Panc1 (cell line): ENCODE measurements at regions not wholly inside any gene's neighbourhood (a gene's known extent, or its start where the extent isn't known, plus 50 kb on each side); places are given as distances from the start of the nearest gene placed in this dataset.
A peak's percentile ranks its signal among the peaks of the same experiment; 100 is the strongest.

Source experiments
- ATAC-seq: fragments of 200-7000 bp; cut with Tn5 transposase; 2 replicates; pipeline ENCODE4 v1.9.1; 2020; ENCODE audit warnings: mild to moderate bottlenecking, moderate library complexity
- BruUV-seq: library from RNA; stranded (reverse); fragments of 400-500 nt; replicated peaks from 2 replicates; lab custom pipeline; 2021; lab: Mats Ljungman, UMichigan
- CTCF ChIA-PET: fragments of 300-600 bp; sonication (Branson Sonifier 250); formaldehyde crosslinking; loops from one replicate; lab custom pipeline; 2022; ENCODE audit warnings: antibody characterized with exemption; lab: Charles Lee
- POLR2A ChIA-PET: fragments of 300-600 bp; sonication (Branson Sonifier 250); formaldehyde crosslinking; loops from one replicate; lab custom pipeline; 2022; ENCODE audit warnings: antibody characterized with exemption; lab: Charles Lee
- DNase-seq: peaks from one replicate; pipeline ENCODE4 v3.0.0-alpha.2; 2010; ENCODE audit warnings: low read depth, low spot score
- H3K27ac ChIP-seq: 2 replicates; pipeline ENCODE4 v1.5.1; 2011; ENCODE audit warnings: mild to moderate bottlenecking, low read length, inconsistent platforms
- H3K27me3 ChIP-seq: fragments of 200-500 bp; sonication (Bioruptor generic); 2 replicates; pipeline ENCODE4 v1.6.0; 2014; ENCODE audit warnings: low read length, inconsistent platforms; ENCODE audit not compliant: control insufficient read depth, insufficient read depth
- H3K36me3 ChIP-seq: fragments of 200-500 bp; sonication (Bioruptor generic); 2 replicates; pipeline ENCODE4 v1.5.1; 2014; ENCODE audit warnings: inconsistent platforms, mild to moderate bottlenecking, low read length, moderate library complexity; ENCODE audit not compliant: control insufficient read depth, insufficient read depth
- H3K4me1 ChIP-seq: 2 replicates; pipeline ENCODE4 v1.5.1; 2011; ENCODE audit warnings: inconsistent platforms, mild to moderate bottlenecking, low read length, moderate library complexity; ENCODE audit not compliant: control insufficient read depth, insufficient read depth
- H3K4me3 ChIP-seq, 2 experiments: 2 replicates each; pipeline ENCODE4 v1.5.1; 2011 to 2012; ENCODE audit warnings: low read depth in 2 of 2, low read length in 2 of 2, mild to moderate bottlenecking in 2 of 2, inconsistent platforms in 1 of 2, moderate library complexity in 1 of 2
- H3K9me3 ChIP-seq: fragments of 200-500 bp; sonication (Bioruptor generic); 2 replicates; pipeline ENCODE4 v1.5.1; 2014; ENCODE audit warnings: low read depth, mild to moderate bottlenecking, inconsistent platforms, low read length, moderate library complexity; ENCODE audit not compliant: control insufficient read depth, insufficient read depth
- POLR2AphosphoS5 ChIP-seq: IDR thresholded peaks from 2 replicates; pipeline ENCODE4 v1.6.1; 2012; ENCODE audit warnings: mild to moderate bottlenecking, low read depth, low read length, moderate library complexity
- SIN3A ChIP-seq: IDR thresholded peaks from 2 replicates; pipeline ENCODE4 v1.6.1; 2012; ENCODE audit warnings: low read depth, mild to moderate bottlenecking, low read length, moderate library complexity, borderline replicate concordance; ENCODE audit not compliant: insufficient read depth
- TCF7L2 ChIP-seq: IDR thresholded peaks from 2 replicates; pipeline ENCODE4 v1.6.1; 2011; ENCODE audit warnings: mild to moderate bottlenecking, low read depth, low read length, inconsistent platforms
- in situ Hi-C: cut with HindIII; loops from 2 replicates; pipeline ENCODE4 v1.10.0; 2016; ENCODE audit warnings: low sequenced_read_pairs, low pct_unique_long_range_greater_than_20kb
- intact Hi-C: fragments of 100-400 bp; cut with micrococcal nuclease; formaldehyde crosslinking; loops from one replicate; pipeline ENCODE4 v1.10.0; 2022; ENCODE audit not compliant: unreplicated experiment
- TF ChIP-seq, protein P1 (sequence below): fragments of 450-650 bp; IDR thresholded peaks from 2 replicates; pipeline ENCODE4 v1.5.1; 2017; ENCODE audit warnings: mild to moderate bottlenecking
- TF ChIP-seq, protein P2 (sequence below), 2 experiments: IDR thresholded peaks; 2 replicates each; pipeline ENCODE4 v1.6.1; 2011 to 2012; ENCODE audit warnings: low read depth in 2 of 2, control low read depth in 1 of 2, low read length in 1 of 2, mild to moderate bottlenecking in 1 of 2, moderate library complexity in 1 of 2; ENCODE audit not compliant: insufficient read depth in 1 of 2

DNA sequence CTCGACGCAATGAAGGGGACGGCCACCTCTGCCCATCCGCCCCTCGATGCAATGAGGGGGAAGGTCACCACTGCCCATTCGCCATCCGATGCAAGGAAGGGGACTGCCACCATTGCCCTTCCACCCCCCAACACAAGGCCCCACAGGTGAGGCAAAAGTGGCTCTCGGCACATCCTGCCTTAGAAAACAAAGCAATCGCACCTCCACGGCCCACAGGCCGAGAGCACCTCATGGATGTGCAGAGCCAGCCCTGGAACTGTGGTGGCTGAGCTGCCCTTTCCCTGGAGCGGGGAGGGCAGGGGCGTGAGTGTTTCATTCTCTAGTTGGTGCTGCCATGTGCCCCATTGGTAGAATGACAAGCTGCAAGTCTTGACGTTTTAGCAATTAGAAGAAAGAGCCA is 320.6 kb upstream of the SALL3 start:
- Histone ChIP-seq H3K36me3 (no peaks in the 10 kb centered on the region), H3K27ac (no peak overlapping the region), H3K4me1 (no peaks in the 10 kb centered on the region), H3K4me3 (no peak overlapping the region), H3K27me3 (peaks cover 3% of the 10 kb centered on the region; the same call in 1 of the 2 replicates), H3K9me3 (no peaks in the 10 kb centered on the region)
- in situ Hi-C loops (no loop called here), intact Hi-C loops (no loop called here)
- POLR2A ChIA-PET = no interaction called here
- no peak for ATAC-seq
- no TSS peak for BruUV-seq
- no peak for DNase-seq
- CTCF ChIA-PET = no interaction called here
- no peak for TF ChIP-seq TCF7L2
- TF ChIP-seq, protein P1, sequence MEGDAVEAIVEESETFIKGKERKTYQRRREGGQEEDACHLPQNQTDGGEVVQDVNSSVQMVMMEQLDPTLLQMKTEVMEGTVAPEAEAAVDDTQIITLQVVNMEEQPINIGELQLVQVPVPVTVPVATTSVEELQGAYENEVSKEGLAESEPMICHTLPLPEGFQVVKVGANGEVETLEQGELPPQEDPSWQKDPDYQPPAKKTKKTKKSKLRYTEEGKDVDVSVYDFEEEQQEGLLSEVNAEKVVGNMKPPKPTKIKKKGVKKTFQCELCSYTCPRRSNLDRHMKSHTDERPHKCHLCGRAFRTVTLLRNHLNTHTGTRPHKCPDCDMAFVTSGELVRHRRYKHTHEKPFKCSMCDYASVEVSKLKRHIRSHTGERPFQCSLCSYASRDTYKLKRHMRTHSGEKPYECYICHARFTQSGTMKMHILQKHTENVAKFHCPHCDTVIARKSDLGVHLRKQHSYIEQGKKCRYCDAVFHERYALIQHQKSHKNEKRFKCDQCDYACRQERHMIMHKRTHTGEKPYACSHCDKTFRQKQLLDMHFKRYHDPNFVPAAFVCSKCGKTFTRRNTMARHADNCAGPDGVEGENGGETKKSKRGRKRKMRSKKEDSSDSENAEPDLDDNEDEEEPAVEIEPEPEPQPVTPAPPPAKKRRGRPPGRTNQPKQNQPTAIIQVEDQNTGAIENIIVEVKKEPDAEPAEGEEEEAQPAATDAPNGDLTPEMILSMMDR = no peak
- TF ChIP-seq SIN3A = no peak
- no peak for TF ChIP-seq POLR2AphosphoS5
- TF ChIP-seq, protein P2, sequence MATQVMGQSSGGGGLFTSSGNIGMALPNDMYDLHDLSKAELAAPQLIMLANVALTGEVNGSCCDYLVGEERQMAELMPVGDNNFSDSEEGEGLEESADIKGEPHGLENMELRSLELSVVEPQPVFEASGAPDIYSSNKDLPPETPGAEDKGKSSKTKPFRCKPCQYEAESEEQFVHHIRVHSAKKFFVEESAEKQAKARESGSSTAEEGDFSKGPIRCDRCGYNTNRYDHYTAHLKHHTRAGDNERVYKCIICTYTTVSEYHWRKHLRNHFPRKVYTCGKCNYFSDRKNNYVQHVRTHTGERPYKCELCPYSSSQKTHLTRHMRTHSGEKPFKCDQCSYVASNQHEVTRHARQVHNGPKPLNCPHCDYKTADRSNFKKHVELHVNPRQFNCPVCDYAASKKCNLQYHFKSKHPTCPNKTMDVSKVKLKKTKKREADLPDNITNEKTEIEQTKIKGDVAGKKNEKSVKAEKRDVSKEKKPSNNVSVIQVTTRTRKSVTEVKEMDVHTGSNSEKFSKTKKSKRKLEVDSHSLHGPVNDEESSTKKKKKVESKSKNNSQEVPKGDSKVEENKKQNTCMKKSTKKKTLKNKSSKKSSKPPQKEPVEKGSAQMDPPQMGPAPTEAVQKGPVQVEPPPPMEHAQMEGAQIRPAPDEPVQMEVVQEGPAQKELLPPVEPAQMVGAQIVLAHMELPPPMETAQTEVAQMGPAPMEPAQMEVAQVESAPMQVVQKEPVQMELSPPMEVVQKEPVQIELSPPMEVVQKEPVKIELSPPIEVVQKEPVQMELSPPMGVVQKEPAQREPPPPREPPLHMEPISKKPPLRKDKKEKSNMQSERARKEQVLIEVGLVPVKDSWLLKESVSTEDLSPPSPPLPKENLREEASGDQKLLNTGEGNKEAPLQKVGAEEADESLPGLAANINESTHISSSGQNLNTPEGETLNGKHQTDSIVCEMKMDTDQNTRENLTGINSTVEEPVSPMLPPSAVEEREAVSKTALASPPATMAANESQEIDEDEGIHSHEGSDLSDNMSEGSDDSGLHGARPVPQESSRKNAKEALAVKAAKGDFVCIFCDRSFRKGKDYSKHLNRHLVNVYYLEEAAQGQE (IDR thresholded peaks at IDR 0.05; ENCODE audit: insufficient read depth in 1 of 2, low read depth in 2 of 2, low read length in 1 of 2) = no peak

DNA sequence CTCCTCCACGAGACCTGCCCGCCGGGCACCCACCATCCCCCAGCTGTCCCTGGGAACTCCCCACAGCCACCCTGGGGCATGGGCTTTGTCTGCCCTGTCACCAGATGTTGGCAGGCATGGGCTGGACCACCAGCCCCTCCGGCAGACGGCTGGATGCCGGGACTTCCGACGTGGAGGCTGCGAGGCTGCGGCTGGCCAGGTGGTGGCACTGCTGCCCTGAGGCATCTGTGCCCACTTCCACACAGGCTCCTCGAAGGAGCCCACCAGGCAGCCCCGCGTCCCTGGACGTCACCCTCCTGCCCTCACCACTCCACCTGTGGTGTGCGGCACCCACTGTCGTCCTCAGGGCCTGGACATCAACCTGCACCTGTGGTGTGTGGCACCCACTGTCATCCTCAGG is 319.9 kb upstream of the SALL3 start:
- no peaks in the 10 kb centered on the region for H3K4me1 ChIP-seq
- DNase-seq (no peak), ATAC-seq (peak; percentile 72)
- H3K9me3 ChIP-seq = no peaks in the 10 kb centered on the region
- ChIA-PET CTCF (no interaction called here), POLR2A (no interaction called here)
- no peak overlapping the region for H3K27ac ChIP-seq
- H3K36me3 ChIP-seq = no peaks in the 10 kb centered on the region
- no TSS peak for BruUV-seq
- in situ Hi-C loops = no loop called here
- peaks cover 3% of the 10 kb centered on the region; the same call in 1 of the 2 replicates for H3K27me3 ChIP-seq
- intact Hi-C loops = loop anchor here (5.0 to 10.0 kb wide), 2 partner anchors 218 to 325 kb away; no protein-coding TSS in a partner anchor
- H3K4me3 ChIP-seq = no peak overlapping the region
- TF ChIP-seq, protein P2 (IDR thresholded peaks at IDR 0.05; ENCODE audit: insufficient read depth in 1 of 2, low read depth in 2 of 2, low read length in 1 of 2) = peak in 1 of 2 experiments; percentile 39; a peak in 1 of 4 replicates
- TF ChIP-seq POLR2AphosphoS5 (no peak), SIN3A (no peak), TCF7L2 (no peak)
- TF ChIP-seq, protein P1 = no peak
